GM19463 (cell line): ENCODE measurements at regions not wholly inside any gene's neighbourhood (a gene's known extent, or its start where the extent isn't known, plus 50 kb on each side); places are given as distances from the start of the nearest gene placed in this dataset.

ENCODE experiments used
- ATAC-seq: cut with Tn5 transposase; IDR thresholded peaks from one replicate; pipeline ENCODE4 v1.9.1; 2021; ENCODE audit warnings: mild to moderate bottlenecking, moderate library complexity; ENCODE audit not compliant: unreplicated experiment

DNA sequence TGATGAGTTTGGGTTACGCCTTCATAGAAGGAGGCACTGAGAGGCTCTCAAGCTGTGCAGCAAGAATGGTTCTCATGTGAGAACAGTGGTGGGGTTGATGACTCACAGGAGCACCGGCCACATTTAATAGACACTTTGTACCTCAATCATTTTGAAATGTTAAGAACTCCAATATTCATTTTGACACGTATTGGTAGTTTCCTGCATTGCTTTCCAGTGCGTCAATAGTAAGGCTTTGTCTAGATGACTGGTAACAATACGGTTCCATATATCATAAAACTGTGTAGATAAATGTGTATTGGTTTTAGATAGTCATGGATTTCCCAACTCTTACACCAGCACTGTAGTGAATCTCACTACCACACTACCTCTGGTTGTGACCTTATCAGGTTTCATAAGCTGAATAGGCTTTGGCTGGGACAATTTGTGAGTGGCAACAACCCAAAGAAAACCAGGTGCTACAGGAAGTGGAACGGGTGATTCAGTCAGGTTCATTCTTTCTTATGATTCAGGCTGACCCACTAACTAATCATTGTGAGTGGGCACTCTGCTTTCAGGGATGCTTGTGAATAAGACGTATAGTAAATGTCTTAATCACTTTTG is 362.6 kb downstream of the KLF5 start:
- ATAC-seq, result no peak

DNA sequence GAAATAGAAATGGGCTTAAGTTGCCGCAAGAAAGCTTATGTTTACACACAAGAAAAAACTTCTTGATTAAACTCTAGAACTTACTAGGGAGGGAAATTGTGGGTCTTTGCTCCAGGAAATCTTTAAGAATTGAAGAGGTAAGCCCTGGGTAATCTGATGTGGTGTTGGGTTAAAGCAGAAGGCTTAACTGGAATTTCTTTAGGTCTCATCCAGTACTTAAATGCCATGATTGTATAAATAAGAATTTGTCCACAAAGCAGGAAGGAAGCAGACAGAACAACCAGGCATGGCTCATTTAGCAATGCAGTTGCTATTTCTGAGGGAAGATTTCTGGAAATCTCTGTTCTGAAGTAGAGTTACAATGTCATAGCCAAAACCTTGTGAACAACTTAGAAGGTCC is 360.4 kb downstream of the KLF5 start:
- no peak for ATAC-seq

DNA sequence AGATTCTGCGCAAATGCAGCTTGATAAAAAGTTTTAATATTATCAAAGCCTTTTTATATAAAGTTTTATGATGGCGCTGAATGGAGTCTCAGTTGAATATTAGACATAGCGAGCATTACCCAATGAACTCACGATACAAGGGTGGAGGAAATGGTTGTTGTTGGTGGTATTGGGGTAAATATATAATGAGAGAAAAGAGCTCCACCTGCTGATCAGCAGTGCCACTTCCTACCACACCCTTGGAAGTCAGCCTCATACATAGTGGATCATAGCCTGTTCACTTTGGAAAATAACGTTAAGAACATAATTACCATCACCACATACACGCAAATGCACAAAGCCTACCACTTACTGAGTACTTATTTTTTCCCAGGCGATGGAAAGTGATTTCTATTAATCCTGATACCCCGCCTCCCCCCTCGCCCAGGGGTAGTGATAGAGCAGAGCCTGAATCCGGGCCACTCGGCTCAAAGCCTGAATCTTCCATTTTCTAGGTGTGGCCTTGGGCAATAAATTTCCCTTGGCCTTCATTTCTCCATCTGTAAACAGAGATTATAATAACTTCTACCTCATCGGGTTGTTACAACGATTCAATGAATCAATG is 358.3 kb downstream of the KLF5 start:
- peak; percentile 60 for ATAC-seq

DNA sequence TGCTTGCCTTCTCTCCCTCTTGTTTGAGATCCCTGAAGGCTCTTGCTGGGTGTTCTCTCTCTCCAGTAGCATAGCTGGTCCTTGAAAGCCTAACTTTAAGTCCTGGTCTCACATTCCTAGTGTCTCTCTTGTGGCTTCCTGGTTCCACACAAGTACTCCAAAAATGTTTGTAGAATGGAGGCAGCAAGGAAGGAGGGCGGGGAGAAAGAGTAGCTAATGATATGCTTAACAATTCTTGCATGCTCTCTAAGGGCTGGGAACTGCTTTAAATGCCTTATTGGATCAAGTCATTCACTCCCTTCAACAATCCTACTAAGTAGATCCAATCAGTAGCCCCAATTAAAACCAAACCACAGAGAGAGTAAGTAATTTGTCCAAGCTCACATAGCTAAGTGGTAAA is 357.3 kb downstream of the KLF5 start:
- no peak for ATAC-seq

DNA sequence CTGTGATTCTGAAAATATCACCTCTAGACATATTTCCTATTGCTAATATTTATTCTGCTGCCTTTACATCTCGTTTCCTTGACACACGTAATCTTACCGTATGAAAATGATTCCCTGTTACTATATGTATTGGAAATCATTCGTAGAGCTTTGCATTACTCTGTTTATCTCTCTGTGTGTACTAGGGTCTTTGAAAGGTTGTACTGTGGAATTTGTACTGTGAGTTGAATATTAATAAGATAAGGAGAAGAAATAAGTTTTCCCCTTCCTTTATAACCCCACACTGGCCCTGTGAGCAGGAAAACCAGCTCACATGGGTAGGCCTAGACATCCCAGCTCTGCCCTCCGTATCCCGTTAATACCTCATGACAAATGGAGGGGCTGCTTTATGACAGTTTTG is 354.9 kb downstream of the KLF5 start:
- ATAC-seq, result no peak

DNA sequence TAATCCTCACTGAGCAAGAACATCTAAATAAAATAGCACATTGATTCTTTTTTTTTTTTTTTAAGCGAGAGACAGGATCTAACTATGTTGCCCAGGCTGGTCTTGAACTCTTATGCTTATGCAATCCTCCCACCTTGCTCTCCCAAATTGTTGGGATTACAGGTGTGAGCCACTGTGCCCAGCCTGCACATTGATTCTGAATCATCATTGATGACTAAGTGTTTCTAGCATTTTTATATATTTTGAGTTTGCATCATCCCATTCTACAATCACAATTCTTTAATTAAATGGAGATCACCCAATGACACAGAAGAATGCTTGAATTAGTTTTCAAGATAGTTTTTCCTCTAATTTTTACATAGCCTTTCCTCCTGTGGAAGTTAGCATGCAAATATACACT is 354.1 kb downstream of the KLF5 start:
- no peak for ATAC-seq

DNA sequence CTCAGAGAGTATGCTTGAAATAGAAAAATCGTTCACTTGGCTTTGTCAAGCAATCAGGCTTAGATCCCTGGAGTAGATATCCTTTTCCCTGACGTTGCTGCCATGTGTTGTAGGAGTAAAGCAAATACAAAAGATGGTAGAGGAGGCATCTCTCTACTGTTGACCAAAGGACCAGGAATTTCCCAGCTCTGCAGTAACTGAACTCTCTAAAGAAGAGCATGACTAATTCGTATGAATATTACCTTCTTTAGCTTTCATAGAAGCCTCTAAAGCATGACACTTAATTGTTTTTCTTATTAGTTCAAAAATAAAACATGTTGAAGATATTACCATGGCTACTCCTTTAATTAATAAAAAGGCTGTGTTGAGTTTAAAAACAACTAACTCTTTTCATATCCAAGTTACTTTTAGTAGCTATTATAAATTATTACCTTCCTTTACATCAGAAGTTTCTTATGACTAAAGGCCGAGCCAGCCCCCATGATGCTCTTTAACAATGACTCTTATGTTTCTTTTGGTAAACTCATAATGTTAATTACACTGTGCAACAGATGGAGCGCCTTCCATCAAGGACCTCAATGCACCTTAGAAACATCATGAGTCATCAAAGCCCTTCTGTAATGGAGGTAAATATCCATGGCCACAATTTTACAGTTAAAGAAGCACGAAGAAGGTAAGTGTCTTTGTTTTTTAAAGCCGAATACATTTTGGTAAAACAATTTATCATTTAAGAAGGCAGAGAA is 352.4 kb downstream of the KLF5 start:
- no peak for ATAC-seq

DNA sequence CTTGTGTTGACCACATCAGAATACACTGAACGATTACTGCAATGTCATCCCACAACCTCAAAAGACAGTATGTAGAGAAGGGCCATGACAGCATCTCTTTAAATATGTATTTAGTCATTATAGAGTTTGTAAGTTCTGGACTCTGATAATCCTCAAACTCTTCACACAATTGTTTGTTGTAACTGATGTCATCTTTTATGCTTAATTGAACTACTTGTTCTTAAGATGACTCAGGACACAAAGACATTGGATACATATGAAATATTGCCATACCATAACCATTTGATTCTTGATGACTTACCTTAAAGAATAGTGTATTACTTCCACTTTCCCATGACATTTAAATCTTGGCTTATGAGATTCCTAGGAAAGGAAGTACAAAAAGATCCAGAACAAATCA is 347.6 kb downstream of the KLF5 start:
- no peak for ATAC-seq

DNA sequence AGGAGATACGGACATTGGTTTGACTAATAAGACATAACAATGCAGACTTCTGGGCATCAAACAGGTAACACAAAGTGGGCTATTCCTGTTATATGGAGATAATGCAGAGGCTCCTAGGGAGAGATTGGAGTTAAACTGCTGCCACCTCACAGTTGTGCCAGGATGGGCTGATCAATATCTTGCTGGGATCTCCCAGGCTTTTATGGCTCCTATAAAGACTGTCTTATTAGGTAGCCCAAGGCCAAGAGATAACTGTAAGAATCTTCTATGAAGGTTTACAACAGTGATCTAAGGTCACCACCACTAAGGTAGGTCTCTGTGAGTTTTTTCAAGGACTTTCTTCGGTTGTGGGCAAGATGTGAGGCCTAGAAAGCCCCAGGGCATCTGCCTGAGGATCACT is 345.8 kb downstream of the KLF5 start:
- no peak for ATAC-seq

DNA sequence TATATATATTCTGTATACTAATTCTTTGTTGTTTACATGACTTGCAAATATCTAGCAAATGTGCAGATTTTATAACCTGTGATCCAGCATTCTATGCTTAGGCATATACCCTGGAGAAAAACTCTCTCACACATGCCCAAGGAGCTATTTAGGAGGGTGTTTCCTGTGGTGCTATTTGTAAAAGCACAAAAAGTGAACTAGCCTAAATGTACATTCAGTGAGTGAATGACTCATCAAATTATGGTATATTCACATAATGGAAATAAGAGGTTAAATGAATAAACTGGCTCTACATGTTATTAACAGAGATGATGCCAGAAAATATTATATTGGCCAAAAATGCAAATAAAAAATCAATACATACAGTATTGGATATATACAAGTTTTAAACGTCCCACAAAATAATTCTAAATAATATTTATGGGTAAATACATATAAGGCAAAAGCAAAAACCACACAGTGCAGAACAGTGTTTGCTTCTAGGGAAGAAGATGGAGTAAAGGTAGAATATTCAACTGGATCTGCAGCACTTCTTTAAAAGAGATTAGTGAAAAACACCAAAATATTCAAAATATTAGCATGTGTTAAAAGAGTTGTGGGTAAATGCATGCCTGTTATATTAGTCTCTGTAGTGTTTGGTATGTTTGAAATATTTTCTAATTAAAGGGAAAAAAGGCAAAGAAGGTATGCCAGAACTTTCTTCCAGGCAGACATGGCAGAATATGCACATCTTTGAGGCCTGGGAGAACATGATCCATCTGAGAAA is 344.7 kb downstream of the KLF5 start:
- no peak for ATAC-seq

DNA sequence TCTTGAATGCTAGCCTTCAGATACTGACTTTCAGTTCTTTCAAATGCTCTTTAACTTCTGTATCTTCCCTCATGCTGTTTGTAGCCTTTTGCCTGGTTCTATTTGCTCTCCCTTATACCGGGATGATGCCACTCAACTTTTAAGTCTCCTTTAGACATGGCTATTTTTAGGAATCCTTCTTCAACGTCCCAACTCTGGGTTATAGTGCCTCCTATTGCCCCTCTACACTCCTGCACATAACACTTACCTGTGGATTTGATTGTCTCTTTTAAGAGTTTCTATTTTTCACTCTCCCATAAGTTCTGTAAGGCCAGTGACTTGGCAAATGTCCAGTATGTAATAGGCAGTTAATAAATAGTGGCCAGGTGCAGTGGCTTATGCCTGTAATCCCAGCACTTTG is 343.0 kb downstream of the KLF5 start:
- ATAC-seq, result no peak

DNA sequence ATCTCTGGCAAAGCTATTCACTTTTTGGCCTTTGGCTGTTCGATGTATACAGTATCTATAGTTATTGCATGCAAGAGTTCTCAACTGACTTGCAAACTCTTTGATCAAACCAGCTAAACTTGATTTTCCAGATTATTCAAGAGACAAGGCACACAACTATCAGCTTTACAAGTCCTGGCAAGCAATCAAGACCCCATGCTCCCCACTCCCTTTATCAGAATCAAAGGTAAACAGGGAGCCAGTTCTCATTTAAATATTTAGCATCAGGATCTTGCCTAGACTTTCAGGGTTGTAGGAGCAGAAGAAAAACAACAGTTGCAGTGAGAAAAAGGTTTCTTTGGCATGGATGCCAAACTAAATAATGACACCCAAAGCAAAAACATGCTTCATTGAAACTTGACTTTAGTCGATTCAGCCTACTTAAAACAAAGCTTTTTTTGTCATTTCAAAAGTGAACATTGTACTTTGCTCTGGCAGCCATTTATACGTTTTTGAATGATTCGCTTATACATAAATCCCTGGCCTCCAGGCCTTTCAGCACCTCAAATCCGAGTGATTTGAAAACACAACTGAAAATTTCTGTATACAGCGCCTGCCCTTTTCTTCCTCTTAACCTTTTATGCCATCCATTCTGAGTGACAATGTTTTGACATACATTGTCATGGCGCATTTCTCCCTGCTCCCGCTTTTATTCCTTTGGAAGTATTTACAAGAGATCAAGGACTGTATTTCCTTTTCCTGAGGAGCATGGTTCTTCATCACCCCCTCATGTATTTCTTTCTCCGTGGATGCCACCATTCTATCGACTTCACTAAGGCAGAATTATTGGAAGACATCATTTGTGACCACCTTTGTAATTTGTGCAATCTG is 340.8 kb downstream of the KLF5 start:
- no peak for ATAC-seq

DNA sequence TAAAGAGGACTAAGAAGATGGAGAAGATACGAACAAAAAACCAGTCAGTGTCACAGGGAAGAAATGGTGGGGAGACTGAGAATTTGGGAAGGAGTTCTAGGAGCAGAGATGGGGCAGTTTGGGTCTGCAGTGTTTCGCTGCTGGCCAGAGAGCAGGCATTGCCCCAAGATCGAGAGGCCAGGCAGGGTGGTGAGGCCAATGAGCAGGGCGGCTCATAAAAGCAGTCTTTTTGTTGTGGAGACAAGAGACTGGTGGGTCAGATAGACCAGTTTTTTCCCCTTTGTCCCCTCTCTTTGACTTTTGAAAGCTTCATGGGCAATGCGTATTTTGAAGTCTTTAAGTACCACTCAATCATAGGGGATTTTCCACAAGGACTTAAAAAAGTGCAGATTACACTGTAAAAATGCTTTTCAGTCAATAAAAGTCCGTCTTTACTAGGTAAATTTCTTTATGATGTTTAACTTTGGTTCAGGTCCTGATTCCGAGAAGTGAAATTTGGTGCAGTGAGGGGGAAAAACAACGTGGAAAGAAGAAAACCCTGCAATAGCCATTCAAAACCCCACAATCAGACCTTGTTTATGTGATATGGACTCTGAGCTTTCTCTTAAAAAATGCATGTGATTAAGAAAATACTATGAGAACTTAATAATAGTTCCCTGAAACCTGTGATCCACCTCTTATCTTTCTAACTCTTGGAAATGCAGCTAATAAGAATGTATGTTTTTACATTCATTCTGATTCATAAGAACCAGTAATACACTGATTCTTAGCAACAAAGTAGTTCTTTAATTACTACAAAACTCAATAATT is 338.9 kb downstream of the KLF5 start:
- ATAC-seq, result no peak

DNA sequence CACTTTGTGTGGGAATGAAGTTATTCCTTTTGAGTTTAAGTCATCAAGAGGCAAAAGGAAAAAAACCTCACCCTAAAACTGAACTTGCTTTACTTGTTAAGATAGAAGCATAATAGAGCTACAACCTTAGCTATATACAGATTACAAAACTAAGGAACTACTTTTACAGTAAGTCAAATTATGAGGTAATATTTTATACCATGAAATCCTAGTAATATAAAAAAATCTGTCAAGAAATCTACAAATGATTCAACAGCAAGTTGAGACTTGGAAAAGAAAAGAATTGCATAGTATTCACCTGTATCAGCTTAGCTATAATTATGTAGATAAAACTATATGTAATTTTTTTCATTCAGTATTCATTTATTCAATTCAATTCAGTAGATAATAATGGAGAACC is 335.3 kb downstream of the KLF5 start:
- ATAC-seq, result no peak

DNA sequence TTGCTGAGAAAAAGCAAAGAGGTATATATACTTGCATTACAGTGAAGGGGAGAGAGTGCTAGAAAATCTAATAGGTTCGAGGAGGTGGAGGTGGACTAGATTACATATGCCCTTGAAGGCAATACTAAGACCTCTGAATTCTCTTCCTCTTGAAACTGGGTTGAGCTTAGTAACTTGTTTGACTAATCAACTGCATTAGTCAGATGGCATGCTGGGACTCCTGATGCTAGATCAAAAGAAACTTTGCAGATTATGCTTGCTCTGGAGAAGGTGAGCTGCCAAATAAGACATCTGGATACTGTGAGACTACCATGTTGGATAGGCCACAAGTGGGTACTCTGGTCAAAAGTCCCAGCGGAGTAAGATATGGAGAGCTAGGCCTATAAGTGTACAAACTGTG is 331.3 kb downstream of the KLF5 start:
- no peak for ATAC-seq

DNA sequence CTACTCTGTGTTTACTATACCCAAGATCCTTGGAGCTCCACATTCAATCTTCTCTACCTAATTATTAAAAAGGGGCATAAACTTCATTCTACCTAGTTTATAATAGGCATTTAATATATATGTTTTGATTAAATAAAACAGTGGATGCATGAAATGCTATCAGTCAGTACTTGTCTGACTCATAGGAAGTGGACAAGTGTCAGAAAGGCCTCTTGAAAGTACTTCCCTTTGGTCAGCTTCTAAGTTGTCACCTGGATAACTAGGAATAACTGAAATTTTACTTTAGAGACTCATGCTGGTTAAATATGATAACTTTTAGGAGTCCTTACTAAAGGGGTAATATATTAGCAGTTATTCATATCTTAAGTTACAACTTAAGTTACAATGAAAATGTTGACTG is 329.8 kb downstream of the KLF5 start:
- no peak for ATAC-seq

DNA sequence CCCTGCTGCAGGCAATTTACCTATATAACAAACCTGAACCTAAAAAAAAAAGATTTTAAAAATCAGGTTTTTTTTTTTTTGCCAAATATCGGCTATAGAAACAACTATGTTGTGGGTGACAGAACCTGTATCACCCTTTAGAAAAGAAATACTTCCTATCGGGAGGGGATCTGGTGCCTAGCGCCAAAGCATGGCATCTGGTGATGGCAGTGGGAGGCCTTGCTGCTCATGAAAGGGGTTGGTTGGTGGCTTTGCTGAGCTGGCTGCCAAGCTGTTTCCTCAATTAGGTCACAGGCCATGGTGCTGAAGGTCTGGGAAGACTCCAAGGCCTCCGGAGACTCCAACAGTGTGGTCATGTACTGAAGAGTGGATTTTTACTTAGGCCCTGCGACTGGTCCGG is 328.5 kb downstream of the KLF5 start:
- no peak for ATAC-seq

DNA sequence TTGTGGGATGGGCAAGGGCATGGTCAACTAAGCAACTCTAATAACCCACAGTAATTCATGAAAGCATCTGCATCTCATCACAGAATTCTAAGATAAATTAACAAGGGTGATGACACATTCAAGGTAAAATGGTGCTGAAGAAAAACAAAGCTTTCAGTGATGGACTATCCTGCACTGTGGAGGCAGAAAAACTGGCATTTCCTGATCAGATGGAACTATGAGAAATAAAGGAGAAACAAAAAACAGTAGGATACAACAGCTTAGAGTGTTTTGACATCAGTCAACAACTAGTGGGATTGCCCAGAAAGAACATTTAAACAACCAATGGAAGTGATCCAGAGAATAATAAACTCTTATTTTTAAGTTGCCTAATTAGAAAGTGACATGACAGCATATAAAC is 327.0 kb downstream of the KLF5 start:
- no peak for ATAC-seq

DNA sequence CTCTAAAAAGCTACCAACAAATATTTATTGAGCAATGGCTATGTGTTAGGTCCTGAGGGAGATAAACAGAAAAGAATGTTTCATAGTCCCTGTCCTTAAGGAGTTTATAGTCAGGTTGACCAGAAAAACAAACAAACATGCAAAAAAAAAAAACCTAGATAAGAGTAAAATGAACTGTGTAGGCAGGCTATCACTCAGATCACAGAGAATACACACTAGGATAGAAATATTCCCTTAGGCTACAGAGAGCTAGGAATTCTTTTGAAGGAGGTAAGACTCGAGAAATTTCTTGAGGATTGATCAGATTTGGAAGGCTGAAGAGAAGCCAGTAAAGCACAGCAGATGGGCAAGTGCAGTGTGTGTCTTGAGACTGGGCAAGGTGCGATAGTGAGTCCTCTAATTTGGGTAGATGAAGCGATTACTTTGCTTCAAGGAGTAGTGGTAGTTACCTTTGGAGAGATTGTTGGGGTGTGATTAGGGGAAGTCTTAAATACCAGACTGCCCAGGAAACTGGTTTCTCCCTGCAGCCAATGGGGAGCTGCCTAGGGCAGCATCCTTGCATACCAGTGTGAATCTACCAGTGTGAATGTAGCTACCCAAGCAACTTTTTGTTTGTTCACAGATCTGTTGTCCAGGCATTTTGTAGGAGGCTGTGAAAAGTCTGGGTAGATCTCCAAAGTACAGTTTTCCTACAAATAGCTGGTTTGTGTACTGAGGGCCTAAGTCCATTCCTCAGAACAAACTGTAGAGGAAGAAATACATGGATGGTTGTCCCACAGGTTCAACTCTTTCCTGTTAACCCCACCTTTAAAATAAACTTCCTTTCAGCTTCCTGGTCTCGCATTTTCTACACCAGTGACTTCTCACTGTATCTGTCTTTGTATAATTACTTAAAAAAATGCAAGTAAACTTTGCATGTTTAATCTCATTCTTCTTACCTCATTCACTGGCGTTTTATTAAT is 314.1 kb downstream of the KLF5 start:
- no peak for ATAC-seq
